ENCODE measurements at regions not wholly inside any gene's neighbourhood (a gene's known extent, or its start where the extent isn't known, plus 50 kb on each side); places are given as distances from the start of the nearest gene placed in this dataset.

- Histone ChIP-seq H2BK20ac (ENCODE audit: low read length) (no peak overlapping the region), H3K9me3 (ENCODE audit: insufficient read depth in 2 of 2, low read depth in 1 of 2, low read length in 1 of 2) (peaks cover 3 to 10% of the 10 kb centered on the region in 2 experiments; a peak in 3 of 4 replicates), H3K27me3 (replicated peaks in 1 of 4; ENCODE audit: control insufficient read depth in 3 of 4, extremely low read depth in 1 of 4, insufficient read depth in 3 of 4, low read length in 3 of 4) (no peaks in the 10 kb centered on the region), H3K23ac (ENCODE audit: insufficient read length) (no peak overlapping the region), H3K56ac (replicated peaks; ENCODE audit: insufficient read length, low read depth, low read length) (no peak overlapping the region), H2BK12ac (ENCODE audit: low read depth, low read length) (no peak overlapping the region), H2BK120ac (replicated peaks; ENCODE audit: low read depth, low read length) (no peak overlapping the region), H3K79me2 (ENCODE audit: control insufficient read depth in 1 of 2, insufficient read depth in 2 of 2, low read length in 2 of 2) (no peaks in the 10 kb centered on the region), H2AFZ (ENCODE audit: low read length) (no peak overlapping the region), H3K9ac (replicated peaks in 1 of 4; ENCODE audit: extremely low read depth in 1 of 4, low read depth in 3 of 4, low read length in 3 of 4) (no peak overlapping the region), H3K23me2 (ENCODE audit: low read depth, low read length) (no peaks in the 10 kb centered on the region), H3K4me3 (ENCODE audit: extremely low read depth in 1 of 4, insufficient read depth in 2 of 4, low read depth in 3 of 4, low read length in 4 of 4) (no peak overlapping the region), H2BK5ac (ENCODE audit: low read depth, low read length) (no peak overlapping the region), H3K4ac (replicated peaks; ENCODE audit: insufficient read length, low read depth, low read length) (no peak overlapping the region), H4K91ac (replicated peaks; ENCODE audit: insufficient read length, low read length) (no peak overlapping the region), H3K36me3 (ENCODE audit: control insufficient read depth in 2 of 4, insufficient read depth in 4 of 4, low read length in 3 of 4) (no peaks in the 10 kb centered on the region), H3K4me1 (replicated peaks in 1 of 4; ENCODE audit: control insufficient read depth in 3 of 4, insufficient read depth in 4 of 4, low read length in 3 of 4) (no peaks in the 10 kb centered on the region), H3K14ac (ENCODE audit: insufficient read length) (no peak overlapping the region), H2BK15ac (ENCODE audit: low read length) (no peak overlapping the region), H3K4me2 (ENCODE audit: insufficient read depth in 1 of 2, low read depth in 2 of 2, low read length in 2 of 2) (no peak overlapping the region), H2AK5ac (ENCODE audit: low read depth, low read length) (no peak overlapping the region), H3K18ac (ENCODE audit: extremely low read depth, low read length) (no peak overlapping the region), H4K8ac (ENCODE audit: extremely low read depth, insufficient read depth, low read length) (no peak overlapping the region), H3K79me1 (ENCODE audit: low read depth, low read length) (no peaks in the 10 kb centered on the region), H4K5ac (ENCODE audit: insufficient read length, low read depth, low read length) (no peak overlapping the region), H3K27ac (ENCODE audit: low read depth, low read length) (no peak overlapping the region), H4K20me1 (replicated peaks in 1 of 2; ENCODE audit: control insufficient read depth in 1 of 2, insufficient read depth in 2 of 2, low read length in 2 of 2) (no peaks in the 10 kb centered on the region)
- POLR2A ChIA-PET (ENCODE audit: partially characterized antibody), result no interaction called here
- FAIRE-seq (no peak), DNase-seq (ENCODE audit: low read depth in 1 of 2, low spot score in 2 of 2) (no peak)
- WGBS, 2 experiments (ENCODE audit: extremely low coverage in 1 of 2, insufficient coverage in 1 of 2, insufficient read length in 1 of 2, insufficient replicate concordance in 2 of 2, low coverage in 1 of 2, low lambda C conversion rate in 2 of 2, missing lambda C conversion rate in 1 of 2), result 78% methylated on average over 1 of the region's 2 CpGs; no CpG with 5 or more reads in 1 of the 2 experiments
- CTCF ChIA-PET (ENCODE audit: partially characterized antibody), result no interaction called here
- TF ChIP-seq RFX5 (IDR thresholded peaks at IDR 0.05; ENCODE audit: borderline replicate concordance, low read depth, low read length) (no peak), ZNF274 (IDR thresholded peaks at IDR 0.05; ENCODE audit: borderline replicate concordance, extremely low read depth, low read length) (no peak)
- TF ChIP-seq, protein P1, sequence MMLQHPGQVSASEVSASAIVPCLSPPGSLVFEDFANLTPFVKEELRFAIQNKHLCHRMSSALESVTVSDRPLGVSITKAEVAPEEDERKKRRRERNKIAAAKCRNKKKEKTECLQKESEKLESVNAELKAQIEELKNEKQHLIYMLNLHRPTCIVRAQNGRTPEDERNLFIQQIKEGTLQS (IDR thresholded peaks at IDR 0.05; ENCODE audit: insufficient read depth, low read depth, low read length), result no peak
These were observed 321.2 kb downstream of the ABCC12 start for GRCh38 chr16:47834485-47835024.
